Fibroblast of skin of right quadriceps (primary cell): ENCODE measurements at regions not wholly inside any gene's neighbourhood (a gene's known extent, or its start where the extent isn't known, plus 50 kb on each side); places are given as distances from the start of the nearest gene placed in this dataset.
"Not testable (repeated sequence)": the region's sequence is repeated elsewhere in the genome, so short reads cannot be mapped to it uniquely, and the experiment has no call there.

Experiments
- DNase-seq: peaks from one replicate; pipeline ENCODE4 v3.0.0-alpha.2; 2013

DNA sequence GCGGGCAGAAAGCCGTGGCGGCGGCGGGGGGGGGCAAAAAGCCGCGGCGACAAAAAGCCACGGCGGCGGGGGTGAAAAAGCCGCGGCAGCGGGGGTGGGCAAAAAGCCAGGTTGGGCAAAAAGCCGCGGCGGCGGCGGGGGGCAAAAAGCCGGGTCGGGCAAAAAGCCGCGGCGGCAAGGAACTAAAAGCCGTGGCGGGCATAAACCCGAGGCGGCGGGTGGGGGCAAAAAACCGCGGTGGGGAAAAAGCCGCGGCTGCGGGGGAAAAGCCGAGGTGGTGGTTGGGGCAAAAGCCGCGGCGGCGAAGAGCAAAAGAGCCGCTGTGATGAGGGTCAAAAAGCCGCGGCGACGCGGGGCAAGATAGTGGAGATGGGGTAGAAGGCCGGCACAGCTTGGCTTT is 1834.2 kb downstream of the FOXD4L5 start:
- not testable (repeated sequence) for DNase-seq

DNA sequence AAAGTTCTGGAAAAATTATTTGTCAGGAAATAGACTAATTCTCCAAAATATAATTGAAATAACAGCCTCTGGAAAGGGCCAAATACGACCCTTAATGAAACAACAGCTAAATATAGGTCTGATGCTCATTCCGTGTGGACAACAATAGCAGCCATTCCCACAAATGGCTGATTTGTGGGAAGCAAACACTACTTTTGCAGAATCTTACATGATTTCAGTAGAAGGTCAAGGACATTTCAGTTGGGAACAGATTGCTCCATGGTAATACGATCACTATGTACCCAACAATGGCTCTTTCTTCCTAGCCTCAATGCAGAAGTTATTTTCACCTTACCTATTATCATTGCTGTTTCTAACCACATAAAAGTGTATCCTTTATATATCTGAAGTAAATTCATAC is 1859.9 kb downstream of the FOXD4L5 start:
- DNase-seq = not testable (repeated sequence)

DNA sequence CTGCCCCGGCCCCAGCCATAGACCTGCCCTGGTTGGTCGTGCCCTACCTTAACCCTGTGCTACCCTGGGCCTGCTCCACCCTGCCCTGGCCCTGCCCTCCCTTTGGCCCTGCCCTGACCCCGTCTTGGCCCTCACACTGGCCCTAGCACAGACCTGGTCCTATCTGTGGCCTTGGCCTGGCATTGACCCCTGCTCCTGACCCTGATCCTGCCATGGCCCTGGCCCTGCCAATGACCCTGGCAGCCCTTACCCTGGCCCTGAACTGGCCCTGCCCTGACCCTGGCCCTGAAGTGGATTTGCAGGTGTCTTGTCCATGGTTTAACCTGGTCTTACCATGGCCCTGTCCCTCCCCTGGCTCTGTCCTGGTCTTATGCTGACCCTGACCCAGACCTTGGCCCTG is 1894.1 kb downstream of the FOXD4L5 start:
- not testable (repeated sequence) for DNase-seq

DNA sequence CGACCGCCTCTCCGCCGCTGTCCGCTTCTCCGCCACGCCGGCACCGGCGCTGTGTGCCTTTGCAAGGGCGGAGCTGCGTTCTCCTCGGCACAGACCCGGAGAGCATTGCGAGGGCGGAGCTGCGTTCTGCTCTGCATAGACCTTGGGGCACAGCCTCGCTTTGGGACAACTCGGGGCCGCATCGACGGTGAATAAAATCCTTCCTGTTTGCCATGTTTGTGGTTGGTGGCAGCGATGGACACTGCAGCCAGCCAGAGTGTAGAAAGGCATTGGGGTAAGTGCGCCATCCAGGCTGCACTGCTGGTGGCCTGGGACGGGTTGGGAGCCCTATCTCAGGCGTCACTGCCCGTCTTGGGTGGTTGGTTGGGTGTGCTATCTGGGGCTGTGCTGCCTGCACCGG is 1899.5 kb downstream of the FOXD4L5 start:
- DNase-seq = not testable (repeated sequence)

DNA sequence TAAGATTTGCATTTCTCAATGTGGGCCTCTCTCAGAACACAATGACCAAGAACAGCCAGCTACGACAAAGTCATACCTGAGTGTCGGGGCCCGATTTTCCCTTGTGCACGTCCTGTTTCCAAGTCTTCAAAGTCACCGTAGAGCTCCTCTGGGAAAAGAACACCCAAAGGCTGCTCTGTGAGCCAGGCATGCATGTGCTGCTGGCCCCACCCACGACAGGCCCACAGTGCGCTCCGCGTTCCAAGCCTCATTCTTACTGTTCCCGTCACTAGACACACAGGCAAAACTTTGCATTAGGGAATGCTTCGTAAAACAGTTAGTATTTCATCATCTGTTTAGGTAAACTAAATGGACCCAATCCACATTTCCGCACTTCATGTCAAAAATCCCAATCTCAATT is 1905.1 kb downstream of the FOXD4L5 start:
- DNase-seq = not testable (repeated sequence)

DNA sequence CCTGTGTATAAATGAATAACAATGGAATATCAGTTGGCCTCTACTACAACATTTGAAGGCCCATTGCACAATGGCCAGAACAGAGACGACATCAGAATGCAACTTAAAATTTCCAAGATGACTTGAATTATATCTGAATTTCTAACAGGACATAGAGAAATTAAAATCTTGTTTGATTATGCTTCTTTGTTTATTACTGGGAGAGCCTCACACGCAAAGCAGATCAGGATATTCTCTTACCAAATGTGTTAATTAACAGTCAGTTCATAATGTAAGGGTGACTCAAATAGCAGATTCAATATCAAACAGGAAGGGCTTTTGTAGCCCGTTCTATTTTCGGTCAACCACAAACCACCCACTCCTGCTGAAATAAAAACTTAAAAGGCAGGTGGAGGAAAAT is 1930.8 kb downstream of the FOXD4L5 start:
- not testable (repeated sequence) for DNase-seq

DNA sequence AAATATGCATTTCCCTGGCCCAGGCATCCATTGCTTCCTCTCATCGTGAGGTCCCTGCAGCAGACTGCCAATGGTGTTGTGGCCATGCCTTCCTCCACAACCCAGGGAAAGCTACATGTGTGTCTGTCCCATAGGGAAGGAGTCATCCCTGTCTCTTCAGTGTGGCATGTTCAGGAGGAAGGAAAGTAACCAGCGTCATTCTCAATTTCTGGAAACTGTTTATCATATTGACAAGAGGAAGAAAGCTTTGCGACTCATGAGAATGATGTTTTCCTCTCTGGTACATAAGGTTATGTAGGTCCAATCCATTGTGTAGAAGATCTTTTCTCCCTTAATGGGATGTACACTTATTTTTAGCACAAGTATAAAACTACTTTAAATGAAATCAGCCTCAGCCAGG is 1937.7 kb downstream of the FOXD4L5 start:
- not testable (repeated sequence) for DNase-seq

DNA sequence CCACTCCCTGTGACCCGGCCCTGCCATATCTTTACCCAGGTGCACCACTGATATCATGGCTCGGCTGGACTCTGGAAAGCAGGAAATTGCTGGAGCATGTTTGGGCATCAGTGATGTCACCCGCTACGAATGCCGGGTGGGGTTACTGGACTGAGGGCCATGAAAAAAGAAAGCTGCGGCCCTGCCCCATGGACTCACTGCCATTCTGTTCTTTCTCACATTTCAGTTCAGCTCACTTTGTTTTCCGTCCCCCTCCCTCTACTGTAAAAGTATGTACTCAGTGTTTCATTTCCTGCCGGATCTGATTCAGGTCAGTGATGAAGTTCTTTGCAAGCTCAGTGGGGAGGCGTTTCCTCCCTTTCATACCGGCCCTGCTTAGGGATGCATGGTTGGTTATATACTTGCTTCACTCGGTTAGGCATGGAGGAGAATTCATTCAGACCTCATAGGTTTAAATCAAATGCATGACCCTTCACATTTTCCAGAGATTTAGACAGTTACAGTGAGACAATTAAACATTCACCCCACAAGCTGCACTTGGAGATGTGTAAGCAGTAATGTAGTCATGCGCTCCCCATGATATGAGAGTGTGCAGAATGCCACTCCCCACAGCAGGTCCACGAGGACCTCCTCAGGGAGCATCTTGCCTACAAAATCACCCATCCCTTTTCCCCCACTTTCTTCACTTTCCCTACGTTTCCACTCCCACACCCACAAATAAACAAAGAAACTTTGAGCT is 1938.5 kb downstream of the FOXD4L5 start:
- peak; percentile 77 for DNase-seq

DNA sequence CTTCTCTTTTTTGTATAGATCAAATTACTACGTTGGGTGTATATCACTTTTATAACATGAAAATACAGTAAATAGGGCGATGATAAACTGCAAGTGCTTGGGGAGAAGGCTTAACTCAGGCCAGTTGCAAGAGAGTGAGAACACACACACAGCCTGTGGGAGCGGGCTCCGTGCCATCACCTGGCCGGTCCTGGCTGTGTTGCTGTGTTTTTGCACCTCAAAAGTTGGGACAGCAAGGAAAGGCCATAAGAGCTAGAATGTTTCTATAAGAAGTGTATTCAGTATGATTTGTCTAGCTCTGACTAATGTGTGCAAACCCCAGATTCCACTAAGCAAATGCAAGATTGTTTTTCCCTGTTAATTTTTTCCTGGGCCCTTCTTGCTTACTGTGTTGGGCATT is 1940.6 kb downstream of the FOXD4L5 start:
- not testable (repeated sequence) for DNase-seq

DNA sequence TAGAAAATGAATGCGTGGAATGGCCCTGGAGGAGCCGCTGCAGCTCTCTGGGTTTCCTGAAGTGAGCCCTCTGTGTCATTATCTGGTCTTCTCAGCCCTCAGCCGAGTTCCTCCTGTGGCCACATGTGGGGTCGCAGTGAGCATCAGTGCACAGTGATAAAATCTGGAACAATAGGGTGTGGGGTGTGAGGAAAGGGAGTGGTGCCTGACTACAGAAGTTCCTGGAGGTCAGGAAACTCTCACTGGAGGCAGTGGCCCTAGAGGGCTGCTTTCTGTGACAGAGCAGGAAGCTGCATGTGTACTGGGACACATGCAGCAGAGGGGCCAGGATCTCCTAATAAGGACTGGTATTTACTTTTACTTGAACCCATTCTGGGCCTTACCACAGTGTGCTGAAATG is 1942.5 kb downstream of the FOXD4L5 start:
- peak; percentile 46 for DNase-seq

DNA sequence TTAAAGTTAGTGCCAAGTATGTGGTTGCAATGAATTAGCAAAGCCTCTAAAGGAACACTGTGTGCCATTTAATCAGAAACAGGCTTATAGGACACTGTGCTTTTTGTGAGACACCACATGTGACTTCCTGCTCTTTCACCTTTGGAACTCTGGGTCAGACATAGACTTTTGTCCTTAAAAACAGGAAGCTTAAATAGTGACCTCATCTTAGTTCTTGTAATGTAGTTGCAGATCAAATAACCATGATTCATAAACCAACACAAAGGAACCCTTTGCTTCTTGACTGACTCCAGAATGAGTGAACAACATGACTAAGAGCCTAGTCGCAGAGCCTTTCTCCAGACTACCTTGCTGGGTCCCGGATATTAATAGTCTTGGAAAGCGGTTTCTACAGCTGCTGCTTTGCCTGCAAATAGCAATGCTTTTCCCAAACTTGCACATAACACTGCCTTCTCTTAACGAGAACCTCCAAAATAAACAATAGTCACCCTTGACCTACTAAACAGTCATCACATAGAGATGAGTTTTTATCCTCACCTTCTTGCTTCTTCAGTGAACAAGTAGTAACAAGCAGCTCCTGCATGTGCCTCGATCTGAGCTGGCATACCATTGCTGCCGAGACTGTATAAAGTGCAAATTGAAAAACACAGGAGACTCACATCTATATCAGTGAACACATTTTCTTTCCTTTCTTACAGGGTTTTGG is 1947.0 kb downstream of the FOXD4L5 start:
- peak; percentile 32 for DNase-seq

DNA sequence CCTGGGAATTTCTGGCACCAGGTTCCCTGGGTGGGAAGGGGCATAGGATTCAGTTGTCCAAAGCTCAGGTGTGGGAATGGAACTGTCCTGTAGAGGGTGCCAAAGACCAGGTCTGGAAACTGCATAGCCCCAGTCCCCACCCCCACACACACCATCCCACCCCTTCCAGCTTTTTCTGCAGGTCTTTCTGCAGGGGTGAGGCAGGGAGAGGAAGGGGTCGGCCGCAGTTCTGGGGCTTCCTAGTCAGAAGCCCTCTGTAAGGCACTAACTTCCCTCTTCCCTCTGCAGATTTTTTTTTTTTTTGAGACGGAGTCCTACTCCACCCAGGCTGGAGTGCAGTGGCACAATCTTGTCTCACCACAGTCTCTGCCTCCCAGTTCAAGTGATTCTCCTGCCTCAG is 1949.7 kb downstream of the FOXD4L5 start:
- DNase-seq = not testable (repeated sequence)

DNA sequence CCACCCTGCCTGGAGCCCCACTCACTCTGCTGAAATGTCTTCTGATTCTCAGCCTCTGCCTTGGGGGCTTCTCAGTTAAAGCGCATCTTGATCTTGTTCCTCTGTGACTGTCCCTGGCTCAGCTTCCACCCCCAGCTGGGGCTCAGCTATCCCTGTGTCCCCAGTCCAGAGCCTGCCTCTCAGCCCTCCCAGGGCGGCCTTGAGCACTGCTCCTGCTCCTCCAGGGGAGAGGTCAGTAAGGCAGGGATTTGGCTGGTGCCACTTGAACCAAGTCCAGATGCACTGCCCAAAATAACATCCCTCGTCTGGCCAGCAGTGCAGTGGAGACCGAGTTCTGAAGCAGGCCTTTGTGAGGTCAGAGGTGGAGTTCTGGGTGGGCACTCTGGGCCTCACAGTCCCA is 1950.8 kb downstream of the FOXD4L5 start:
- not testable (repeated sequence) for DNase-seq

DNA sequence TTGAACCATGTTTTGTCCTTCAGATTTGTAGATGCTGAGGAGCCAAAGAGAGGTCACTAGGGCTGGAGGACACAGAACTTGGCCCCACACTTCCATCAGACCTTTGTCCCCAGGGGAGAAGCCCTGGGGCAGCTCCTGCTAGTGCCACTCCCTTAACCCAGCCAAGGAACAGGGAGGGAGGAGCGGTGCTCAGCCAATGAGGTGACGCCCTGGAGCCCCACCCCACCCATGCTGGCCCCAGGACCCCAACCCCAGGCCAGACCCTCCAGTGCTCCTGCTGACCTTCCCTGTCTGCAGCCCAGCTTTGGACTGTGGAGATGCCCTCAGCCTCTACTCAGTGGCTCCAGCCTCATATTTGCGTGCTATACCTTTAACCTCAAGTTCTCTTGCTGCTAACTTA is 1951.9 kb downstream of the FOXD4L5 start:
- DNase-seq = not testable (repeated sequence)

DNA sequence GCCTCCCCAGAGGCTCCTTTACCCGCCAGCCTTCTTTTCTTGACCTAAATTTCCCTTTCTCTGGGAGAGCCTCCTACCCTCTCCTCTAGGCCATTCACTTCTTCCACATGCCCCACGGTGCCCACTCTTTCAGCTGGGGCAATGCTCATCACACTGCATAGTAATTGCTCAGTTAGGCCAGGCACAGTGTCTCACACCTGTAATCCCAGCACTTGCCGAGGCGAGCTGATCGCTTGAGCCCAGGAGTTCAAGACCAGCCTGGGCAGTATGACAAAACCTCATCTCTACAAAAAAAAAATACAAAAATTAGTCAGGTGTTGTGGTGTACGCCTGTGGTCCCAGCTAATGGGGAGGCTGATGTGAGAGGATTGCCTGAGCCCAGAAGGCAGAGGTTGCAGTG is 1956.7 kb downstream of the FOXD4L5 start:
- not testable (repeated sequence) for DNase-seq

DNA sequence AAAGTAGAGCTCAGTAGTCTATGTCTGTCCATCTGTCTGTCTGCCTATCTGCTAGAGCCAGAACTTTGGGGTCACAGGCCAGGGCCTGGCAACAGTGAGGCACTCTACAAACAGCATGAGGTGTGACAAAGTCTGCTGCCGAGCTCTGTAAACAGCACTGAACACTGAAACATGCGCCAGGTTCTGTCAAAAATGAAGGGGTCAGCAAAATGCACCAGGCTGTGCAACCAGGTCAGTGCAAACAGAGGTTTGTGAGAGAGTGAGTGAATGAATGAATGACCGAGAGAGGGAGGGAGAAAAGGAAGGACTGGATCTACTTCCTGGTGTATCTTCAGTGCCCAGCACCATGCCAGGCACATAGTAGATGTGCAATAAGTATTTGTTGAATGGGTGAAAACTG is 1957.8 kb downstream of the FOXD4L5 start:
- DNase-seq = not testable (repeated sequence)

DNA sequence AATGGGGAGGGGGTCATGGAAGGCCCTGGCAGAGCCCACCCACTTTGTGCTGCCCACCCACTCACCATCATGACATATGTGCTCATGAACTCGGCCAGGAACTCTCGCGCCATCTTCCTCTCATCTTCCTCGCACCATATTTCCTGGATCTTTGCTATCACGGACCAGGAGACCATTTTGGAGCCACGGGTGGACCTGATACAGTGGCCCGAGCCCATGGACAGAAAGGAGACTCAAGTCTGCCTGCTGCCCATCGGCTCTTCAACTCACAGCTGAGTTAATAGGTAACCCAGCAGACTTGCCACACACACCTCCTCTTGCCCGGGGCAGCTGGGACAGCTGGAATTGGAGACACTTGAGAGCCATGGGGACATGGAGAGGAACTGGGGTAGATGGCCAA is 1958.3 kb downstream of the FOXD4L5 start:
- DNase-seq = not testable (repeated sequence)

DNA sequence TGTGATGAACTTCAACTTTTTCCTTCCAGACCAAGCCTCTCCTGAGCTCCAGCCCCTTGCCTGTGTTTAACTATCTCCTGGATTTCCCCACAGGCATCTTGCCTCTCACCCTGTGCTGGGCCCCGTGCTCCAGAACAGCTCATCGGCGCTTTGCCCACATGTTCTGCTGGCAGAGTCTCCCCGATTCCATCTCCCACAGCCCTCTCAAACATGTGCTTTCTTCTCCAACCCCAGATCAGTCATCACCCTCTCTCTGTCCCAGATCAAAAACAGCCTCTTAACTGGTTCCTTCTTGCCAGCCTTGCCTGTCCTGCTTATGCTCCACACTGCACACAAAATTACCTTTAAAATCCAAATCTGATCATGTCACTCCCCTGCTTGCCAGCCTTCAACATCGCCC is 1959.3 kb downstream of the FOXD4L5 start:
- DNase-seq = not testable (repeated sequence)

DNA sequence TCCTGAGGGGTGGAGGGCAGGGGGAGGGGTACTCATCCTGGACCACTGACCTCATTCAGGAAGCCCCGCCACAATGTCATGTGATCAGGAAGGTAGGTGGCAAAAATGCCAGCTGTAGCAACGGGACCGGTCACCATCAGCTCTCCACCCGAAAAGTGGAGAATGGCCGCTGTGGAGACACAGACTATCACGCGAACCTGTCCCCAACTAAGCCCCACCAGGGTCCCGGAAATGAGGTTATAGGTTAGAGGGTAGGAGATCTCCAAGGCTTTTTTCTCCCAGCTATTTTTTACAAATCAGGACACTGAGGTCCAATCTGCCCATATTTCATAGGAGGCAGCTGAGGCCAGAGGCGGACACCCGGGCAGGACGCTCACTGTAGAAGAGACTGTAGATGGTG is 1966.9 kb downstream of the FOXD4L5 start:
- DNase-seq = not testable (repeated sequence)

DNA sequence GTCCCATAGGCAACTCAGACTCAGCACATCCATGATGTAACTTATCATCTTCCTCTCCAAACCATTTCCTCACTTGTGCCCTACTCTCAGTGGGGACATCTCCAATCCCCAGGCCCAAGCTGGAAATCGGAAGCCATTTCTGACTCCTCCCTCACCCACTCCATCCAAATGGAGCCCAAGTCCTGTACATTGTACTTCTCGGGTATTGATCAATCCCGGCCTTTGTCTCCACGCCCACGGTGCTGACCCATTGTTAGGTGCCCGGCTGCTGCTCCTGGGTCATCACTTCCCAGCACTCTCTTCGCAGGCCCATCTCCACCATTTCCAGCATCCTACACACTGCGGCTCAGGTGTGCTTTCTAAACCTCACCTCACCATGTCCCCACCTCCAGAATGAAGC is 1969.6 kb downstream of the FOXD4L5 start:
- DNase-seq = not testable (repeated sequence)

DNA sequence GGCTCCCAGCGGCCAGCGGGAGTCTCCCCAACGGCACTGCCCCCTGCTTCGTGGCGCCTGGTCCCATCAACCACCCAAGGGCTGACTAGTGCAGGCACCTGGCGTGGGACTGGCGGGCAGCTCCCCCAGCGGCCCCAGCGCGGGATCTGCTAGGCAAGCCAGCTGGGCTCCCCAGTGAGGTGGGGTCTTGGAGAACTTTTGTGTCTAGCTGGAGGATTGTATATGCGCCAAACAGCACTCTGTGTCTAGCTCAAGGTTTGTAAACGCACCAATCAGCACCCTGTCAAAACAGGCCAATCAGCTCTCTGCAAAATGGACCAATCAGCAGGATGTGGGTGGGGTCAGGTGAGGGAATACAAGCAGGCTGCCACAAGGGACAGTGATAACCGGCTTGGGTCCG is 1988.2 kb downstream of the FOXD4L5 start:
- DNase-seq = not testable (repeated sequence)

DNA sequence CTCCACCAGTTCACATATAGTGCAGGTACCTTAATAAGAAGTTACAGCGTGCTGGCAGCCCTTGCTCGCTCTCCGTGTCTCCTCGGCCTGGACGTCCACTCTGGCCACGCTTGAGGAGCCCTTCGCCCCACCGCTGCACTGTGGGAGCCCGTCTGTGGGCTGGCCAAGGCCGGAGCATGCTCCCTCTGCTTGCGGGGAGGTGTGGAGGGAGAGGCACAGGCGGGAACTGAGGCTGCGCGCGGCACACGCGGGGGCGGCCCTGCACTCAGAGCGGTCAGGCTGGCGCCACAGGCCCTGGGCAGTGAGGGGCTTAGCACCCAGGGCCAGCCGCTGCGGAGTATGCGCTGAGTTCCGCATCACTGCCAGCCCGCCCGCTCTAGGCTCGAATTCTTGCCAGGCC is 1988.6 kb downstream of the FOXD4L5 start:
- DNase-seq = not testable (repeated sequence)

DNA sequence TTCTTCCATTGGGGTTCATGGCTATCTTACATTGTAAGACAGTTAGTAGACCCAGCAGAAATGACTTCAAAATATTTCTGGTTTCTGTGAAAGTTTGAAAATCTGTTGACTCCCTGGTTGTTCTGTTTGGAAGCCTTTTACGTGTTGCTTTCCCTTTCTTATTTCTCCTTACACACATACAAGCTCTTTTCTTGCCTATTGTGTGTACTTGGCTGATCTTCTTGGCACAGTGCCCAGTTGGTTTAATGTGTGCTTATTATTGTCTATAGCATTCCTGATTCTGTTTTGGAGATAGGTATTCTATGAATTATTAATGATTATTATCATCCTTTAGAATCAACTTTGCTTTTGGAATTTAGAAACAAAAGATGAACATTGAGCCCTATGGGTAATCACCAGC is 1995.0 kb downstream of the FOXD4L5 start:
- peak; percentile 1 for DNase-seq
